Liver (tissue), 8 donors: ENCODE measurements at regions not wholly inside any gene's neighbourhood (a gene's known extent, or its start where the extent isn't known, plus 50 kb on each side); places are given as distances from the start of the nearest gene placed in this dataset.

Experiments
- DNase-seq: peaks from one replicate; pipeline ENCODE4 v3.0.0-alpha.2; 2017; ENCODE audit warnings: low spot score
- H3K27ac ChIP-seq, 2 donors: one replicate each; pipeline ENCODE4 v1.7.0; 2013; ENCODE audit warnings: inconsistent platforms in 2 of 2, low read length in 2 of 2, control low read depth in 1 of 2, low read depth in 1 of 2, mild to moderate bottlenecking in 1 of 2
- H3K27me3 ChIP-seq, 4 donors: one replicate each; pipeline versions ENCODE4 v1.6.1 to v1.7.0; 2013; ENCODE audit warnings: low read length in 3 of 4, inconsistent platforms in 1 of 4, mild to moderate bottlenecking in 1 of 4, moderate library complexity in 1 of 4; ENCODE audit not compliant: control insufficient read depth in 4 of 4, insufficient read depth in 4 of 4
- H3K36me3 ChIP-seq, 4 donors: one replicate each; pipeline versions ENCODE4 v1.6.1 to v1.7.0; 2013; ENCODE audit warnings: low read length in 3 of 4, mild to moderate bottlenecking in 3 of 4, low read depth in 1 of 4, moderate library complexity in 1 of 4; ENCODE audit not compliant: control insufficient read depth in 4 of 4, insufficient read depth in 3 of 4
- H3K4me1 ChIP-seq, 4 donors: one replicate each; pipeline versions ENCODE4 v1.6.1 to v1.7.0; 2013; ENCODE audit warnings: low read length in 3 of 4, mild to moderate bottlenecking in 3 of 4, moderate library complexity in 1 of 4; ENCODE audit not compliant: control insufficient read depth in 4 of 4, insufficient read depth in 4 of 4
- H3K4me3 ChIP-seq, 3 donors: one replicate each; pipeline versions ENCODE4 v1.6.1 to v1.7.0; 2013; ENCODE audit warnings: low read length in 3 of 3, control low read depth in 1 of 3, low read depth in 1 of 3, mild to moderate bottlenecking in 1 of 3
- H3K9ac ChIP-seq, 2 donors: one replicate each; pipeline ENCODE4 v1.7.0; 2013; ENCODE audit warnings: low read length in 2 of 2, mild to moderate bottlenecking in 2 of 2, moderate library complexity in 2 of 2, control low read depth in 1 of 2, low read depth in 1 of 2
- H3K9me3 ChIP-seq, 4 donors: one replicate each; pipeline versions ENCODE4 v1.6.1 to v1.7.0; 2013; ENCODE audit warnings: low read length in 3 of 4; ENCODE audit not compliant: control insufficient read depth in 4 of 4
- ATF3 ChIP-seq: IDR thresholded peaks from 2 replicates; pipeline ENCODE4 v1.6.1; 2016; ENCODE audit warnings: antibody characterized with exemption
- CTCF ChIP-seq: fragments of 150-350 bp; IDR thresholded peaks from 2 replicates; pipeline ENCODE4 v1.5.1; 2017; ENCODE audit warnings: improper control_type of control experiment, low read depth, low read length; ENCODE audit not compliant: missing input control
- EGR1 ChIP-seq, 2 donors: IDR thresholded peaks; 2 replicates each; pipeline ENCODE4 v1.6.1; 2016 to 2018; ENCODE audit warnings: antibody characterized with exemption in 2 of 2, low read depth in 2 of 2
- FOXA1 ChIP-seq: IDR thresholded peaks from 2 replicates; pipeline ENCODE4 v1.6.1; 2016; ENCODE audit warnings: antibody characterized with exemption
- FOXA2 ChIP-seq: IDR thresholded peaks from 2 replicates; pipeline ENCODE4 v1.6.1; 2016; ENCODE audit warnings: antibody characterized with exemption
- GABPA ChIP-seq, 2 donors: IDR thresholded peaks in 1 of 2; conservative IDR thresholded peaks in 1 of 2; 2 replicates each; pipeline ENCODE4 v1.6.1; 2016; ENCODE audit warnings: antibody characterized with exemption in 2 of 2, mild to moderate bottlenecking in 1 of 2, moderate library complexity in 1 of 2
- HNF4A ChIP-seq, 2 donors: conservative IDR thresholded peaks; 2 replicates each; pipeline ENCODE4 v1.6.1; 2016; ENCODE audit warnings: antibody characterized with exemption in 2 of 2, mild to moderate bottlenecking in 2 of 2
- HNF4G ChIP-seq: IDR thresholded peaks from 2 replicates; pipeline ENCODE4 v1.6.1; 2016; ENCODE audit warnings: antibody characterized with exemption
- MAX ChIP-seq: IDR thresholded peaks from 2 replicates; pipeline ENCODE4 v1.6.1; 2016; ENCODE audit warnings: antibody characterized with exemption
- NR2F2 ChIP-seq: IDR thresholded peaks from 2 replicates; pipeline ENCODE4 v1.6.1; 2016; ENCODE audit warnings: antibody characterized with exemption
- RAD21 ChIP-seq, 2 donors: IDR thresholded peaks; 2 replicates each; pipeline ENCODE4 v1.6.1; 2016; ENCODE audit warnings: antibody characterized with exemption in 2 of 2, mild to moderate bottlenecking in 2 of 2
- REST ChIP-seq: IDR thresholded peaks from 2 replicates; pipeline ENCODE4 v1.6.1; 2016; ENCODE audit warnings: antibody characterized with exemption, mild to moderate bottlenecking
- RXRA ChIP-seq, 2 donors: IDR thresholded peaks; 2 replicates each; pipeline ENCODE4 v1.6.1; 2017 to 2018; ENCODE audit warnings: antibody characterized with exemption in 2 of 2, mild to moderate bottlenecking in 1 of 2
- TAF1 ChIP-seq: conservative IDR thresholded peaks from 2 replicates; pipeline ENCODE4 v1.6.1; 2016; ENCODE audit warnings: antibody characterized with exemption, mild to moderate bottlenecking
- YY1 ChIP-seq: IDR thresholded peaks from 2 replicates; pipeline ENCODE4 v1.6.1; 2016; ENCODE audit warnings: antibody characterized with exemption, mild to moderate bottlenecking
- ZBTB33 ChIP-seq: IDR thresholded peaks from 2 replicates; pipeline ENCODE4 v1.6.1; 2016; ENCODE audit warnings: antibody characterized with exemption
- WGBS: extraction: QIAGEN DNeasy Blood & Tissue Kit; methylation state at CpG from one replicate; pipeline ENCODE4 v1.1.7; 2013; 5-methylcytosine and 5-hydroxymethylcytosine counted together
- donor health status: healthy.
- donor health status: healthy.
- donor health status: healthy.
- donor health status: healthy.
- donor health status: healthy.

GRCh38 chr3:72127844-72128243 is 342.9 kb upstream of the PROK2 start (continued):
- no peak for TF ChIP-seq REST

- no peaks in the 10 kb centered on the region for H3K9me3 ChIP-seq
- peaks cover 2 to 18% (median 9%) of the 10 kb centered on the region in 4 donors for H3K4me1 ChIP-seq
- no peaks in the 10 kb centered on the region for H3K27me3 ChIP-seq
- H3K36me3 ChIP-seq = no peaks in the 10 kb centered on the region
- no peak overlapping the region for H3K27ac ChIP-seq
- 61% methylated on average over 4 of the region's 4 CpGs for WGBS
- TF ChIP-seq NR2F2 (no peak), HNF4A (conservative IDR thresholded peaks at IDR 0.05) (peak; percentile 59 to 69), RXRA (IDR thresholded peaks at IDR 0.05) (peak in 1 of 2 donors; percentile 42)
- DNase-seq = no peak
- no peak overlapping the region for H3K4me3 ChIP-seq
- no peak overlapping the region for H3K9ac ChIP-seq
Measured at GRCh38 chr3:72127224-72127612, 342.3 kb upstream of the PROK2 start.

GRCh38 chr3:72126441-72127223 is 341.7 kb upstream of the PROK2 start:
- Histone ChIP-seq H3K27ac (no peak overlapping the region), H3K4me3 (no peak overlapping the region), H3K9me3 (no peaks in the 10 kb centered on the region), H3K36me3 (no peaks in the 10 kb centered on the region), H3K4me1 (peaks cover 2 to 18% (median 9%) of the 10 kb centered on the region in 4 donors), H3K27me3 (no peaks in the 10 kb centered on the region), H3K9ac (no peak overlapping the region)
- TF ChIP-seq RXRA (IDR thresholded peaks at IDR 0.05) (no peak), ZBTB33 (peak; percentile 4), FOXA2 (no peak), TAF1 (no peak)
- 85% methylated on average over 8 of the region's 8 CpGs for WGBS
- DNase-seq = no peak

- Histone ChIP-seq H3K9me3 (no peaks in the 10 kb centered on the region), H3K9ac (peak overlapping the region in 1 of 2 donors; percentile 23), H3K27ac (peak overlapping the region; percentile 83 to 89), H3K4me3 (no peak overlapping the region), H3K27me3 (no peaks in the 10 kb centered on the region), H3K4me1 (peaks cover 2 to 10% (median 4%) of the 10 kb centered on the region in 4 donors), H3K36me3 (no peaks in the 10 kb centered on the region)
- no peak for DNase-seq
- 28% methylated on average over 7 of the region's 7 CpGs for WGBS
- peak; percentile 98 for TF ChIP-seq ATF3
- no peak for TF ChIP-seq CTCF
- peak in 1 of 2 donors; percentile 63 for TF ChIP-seq GABPA (IDR thresholded peaks at IDR 0.05 in 1 of 2, conservative IDR thresholded peaks at IDR 0.05 in 1 of 2)
- TF ChIP-seq NR2F2 = peak; percentile 31
- peak; percentile 78 to 79 for TF ChIP-seq RAD21 (IDR thresholded peaks at IDR 0.05)
- TF ChIP-seq FOXA1 = peak; percentile 80
- peak; percentile 76 for TF ChIP-seq YY1
- TF ChIP-seq EGR1 (IDR thresholded peaks at IDR 0.05; ENCODE audit: low read depth in 2 of 2) = peak; percentile 66 to 94
- peak; percentile 69 for TF ChIP-seq TAF1
- no peak for TF ChIP-seq FOXA2
- TF ChIP-seq HNF4G = peak; percentile 61
- peak; percentile 93 for TF ChIP-seq MAX
- TF ChIP-seq HNF4A (conservative IDR thresholded peaks at IDR 0.05) = peak; percentile 85 to 93
Measured at GRCh38 chr3:72123908-72124441, 339.0 kb upstream of the PROK2 start.
